ENCODE measurements at regions not wholly inside any gene's neighbourhood (a gene's known extent, or its start where the extent isn't known, plus 50 kb on each side); places are given as distances from the start of the nearest gene placed in this dataset.

- dilution Hi-C loops (cut with HindIII; ENCODE audit: low sequenced_read_pairs, unreplicated experiment): no loop called here
- Histone ChIP-seq H3K9me3 (ENCODE audit: control insufficient read depth, insufficient read depth, low read length) (no peaks in the 10 kb centered on the region), H3K18ac (ENCODE audit: low read depth, low read length) (no peak overlapping the region), H3K27me3 (ENCODE audit: control insufficient read depth, insufficient read depth, low read length) (no peaks in the 10 kb centered on the region), H3K9me1 (ENCODE audit: insufficient read depth, low read length) (peaks cover 23% of the 10 kb centered on the region), H3K27ac (ENCODE audit: insufficient read depth, low read length) (no peak overlapping the region), H4K91ac (ENCODE audit: insufficient read depth, low read depth, low read length) (no peak overlapping the region), H3K4ac (ENCODE audit: low read depth, low read length) (no peak overlapping the region), H3K9ac (ENCODE audit: low read depth, low read length) (no peak overlapping the region), H3K4me3 (ENCODE audit: insufficient read depth, low read depth, low read length) (no peak overlapping the region), H2BK120ac (ENCODE audit: low read depth, low read length) (no peak overlapping the region), H3K36me3 (ENCODE audit: control insufficient read depth, insufficient read depth, low read length) (0 out of 2 replicates have a peak, but pooled peaks cover 2% of the 10 kb centered on the region), H3K4me2 (ENCODE audit: low read depth, low read length) (no peak overlapping the region), H3K23ac (ENCODE audit: low read depth, low read length) (no peak overlapping the region), H2AK5ac (ENCODE audit: low read depth, low read length) (no peak overlapping the region; the same call in 1 of the 2 replicates), H4K8ac (ENCODE audit: low read depth in 2 of 2, low read length in 2 of 2) (no peak overlapping the region), H3K4me1 (ENCODE audit: control insufficient read depth, insufficient read depth, low read length) (peaks cover 28% of the 10 kb centered on the region), H2BK20ac (ENCODE audit: low read depth, low read length) (no peak overlapping the region), H2AFZ (replicated peaks; ENCODE audit: low read length, poor library complexity) (no peak overlapping the region), H3K56ac (ENCODE audit: extremely low read depth, insufficient read depth, low read length) (no peak overlapping the region), H3K14ac (replicated peaks; ENCODE audit: low read depth, low read length) (no peak overlapping the region), H2BK15ac (ENCODE audit: low read depth, low read length) (no peak overlapping the region), H3K79me1 (ENCODE audit: low read depth in 1 of 2, low read length in 2 of 2) (peaks cover 31 to 99% of the 10 kb centered on the region in 2 experiments), H4K20me1 (ENCODE audit: insufficient read depth, low read length) (peaks cover 98% of the 10 kb centered on the region), H2BK5ac (ENCODE audit: low read depth, low read length, poor library complexity, severe bottlenecking) (no peak overlapping the region), H4K5ac (ENCODE audit: low read depth, low read length) (no peak overlapping the region), H2AK9ac (replicated peaks; ENCODE audit: low read depth, low read length, poor library complexity) (no peak overlapping the region)
- intact Hi-C loops (cut with micrococcal nuclease): no loop called here
- CTCF ChIA-PET: no interaction called here
- in situ Hi-C loops (cut with MboI; ENCODE audit: low sequenced_read_pairs): no loop called here
- POLR2A ChIA-PET (ENCODE audit: unreplicated experiment): no interaction called here
- no TSS peak for BruUV-seq (replicated peaks)
- ATAC-seq (ENCODE audit: low read depth): no peak
- TF ChIP-seq CTCF (conservative IDR thresholded peaks at IDR 0.05; ENCODE audit: low read depth, low read length) (no peak), MAFK (IDR thresholded peaks at IDR 0.05; ENCODE audit: low read depth, low read length) (no peak), RAD21 (IDR thresholded peaks at IDR 0.05; ENCODE audit: low read length) (no peak), USF2 (IDR thresholded peaks at IDR 0.05; ENCODE audit: low read depth, low read length) (no peak), CHD1 (IDR thresholded peaks at IDR 0.05; ENCODE audit: low read depth, low read length) (no peak), BHLHE40 (IDR thresholded peaks at IDR 0.05; ENCODE audit: low read depth, low read length) (no peak), CEBPB (IDR thresholded peaks at IDR 0.05; ENCODE audit: low read depth, low read length) (no peak), SMC3 (IDR thresholded peaks at IDR 0.05; ENCODE audit: low read depth, low read length) (no peak), NFE2L2 (IDR thresholded peaks at IDR 0.05; ENCODE audit: low read depth, low read length) (no peak), POLR2A (IDR thresholded peaks at IDR 0.05; ENCODE audit: low read depth, low read length) (no peak), RFX5 (IDR thresholded peaks at IDR 0.05; ENCODE audit: low read depth, low read length) (no peak), FOS (IDR thresholded peaks at IDR 0.05; ENCODE audit: low read depth, low read length) (no peak), MAZ (IDR thresholded peaks at IDR 0.05; ENCODE audit: borderline replicate concordance, low read depth, low read length) (no peak), MXI1 (IDR thresholded peaks at IDR 0.05; ENCODE audit: borderline replicate concordance, low read depth, low read length) (no peak)
- TF ChIP-seq, protein P1, sequence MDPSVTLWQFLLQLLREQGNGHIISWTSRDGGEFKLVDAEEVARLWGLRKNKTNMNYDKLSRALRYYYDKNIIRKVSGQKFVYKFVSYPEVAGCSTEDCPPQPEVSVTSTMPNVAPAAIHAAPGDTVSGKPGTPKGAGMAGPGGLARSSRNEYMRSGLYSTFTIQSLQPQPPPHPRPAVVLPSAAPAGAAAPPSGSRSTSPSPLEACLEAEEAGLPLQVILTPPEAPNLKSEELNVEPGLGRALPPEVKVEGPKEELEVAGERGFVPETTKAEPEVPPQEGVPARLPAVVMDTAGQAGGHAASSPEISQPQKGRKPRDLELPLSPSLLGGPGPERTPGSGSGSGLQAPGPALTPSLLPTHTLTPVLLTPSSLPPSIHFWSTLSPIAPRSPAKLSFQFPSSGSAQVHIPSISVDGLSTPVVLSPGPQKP (IDR thresholded peaks at IDR 0.05; ENCODE audit: borderline replicate concordance, low read depth, low read length): no peak
- 89 to 100% methylated on average over 1 to 4 of the region's 9 CpGs for WGBS, 2 experiments (ENCODE audit: extremely low coverage in 2 of 2, insufficient read length in 1 of 2)
- DNase-seq: no peak
Measured at GRCh38 chr12:124503305-124503704, 64.1 kb downstream of the NCOR2 start.

All from IMR-90 (cell line).